Natural killer cell treated with Interleukin-12 subunit alpha and Interleukin-12 subunit beta and Interleukin-15 and Interleukin-18, amount 100 ng/mL, for 72 hours (primary cell): ENCODE measurements at regions not wholly inside any gene's neighbourhood (a gene's known extent, or its start where the extent isn't known, plus 50 kb on each side); places are given as distances from the start of the nearest gene placed in this dataset.
"Not testable (repeated sequence)": the region's sequence is repeated elsewhere in the genome, so short reads cannot be mapped to it uniquely, and the experiment has no call there.

ENCODE experiments used
- ATAC-seq, 2 donors: fragments of 150-1000 bp; cut with Tn5 transposase in 1 of 2; sonication (Bioruptor Pico), chemical (Tn5 transposase) in 1 of 2; 2 replicates each; pipeline ENCODE4 v1.10.0; 2021
- DNase-seq: peaks from one replicate; pipeline ENCODE4 v3.0.0; 2022; ENCODE audit warnings: low spot score
- H3K27ac Mint-ChIP-seq, 2 donors: 1 replicate in 1 of 2; 2 replicates in 1 of 2; pipeline ENCODE4 v1.8.0; 2022; ENCODE audit warnings: mixed read lengths in 2 of 2, mild to moderate bottlenecking in 1 of 2, moderate library complexity in 1 of 2
- H3K27me3 Mint-ChIP-seq, 2 donors: 1 replicate in 1 of 2; 2 replicates in 1 of 2; pipeline ENCODE4 v1.8.0; 2022; ENCODE audit warnings: mixed read lengths in 2 of 2
- H3K36me3 Mint-ChIP-seq: one replicate; pipeline ENCODE4 v1.8.0; 2022; ENCODE audit warnings: mixed read lengths
- H3K4me1 Mint-ChIP-seq, 2 donors: 1 replicate in 1 of 2; 2 replicates in 1 of 2; pipeline ENCODE4 v1.8.0; 2022; ENCODE audit warnings: low read depth in 2 of 2, mixed read lengths in 2 of 2, mild to moderate bottlenecking in 1 of 2
- H3K4me3 Mint-ChIP-seq: one replicate; pipeline ENCODE4 v1.8.0; 2022; ENCODE audit warnings: mixed read lengths
- H3K9me3 Mint-ChIP-seq: 2 replicates; pipeline ENCODE4 v1.8.0; 2022; ENCODE audit warnings: mixed read lengths

- no peak for DNase-seq
- H3K9me3 Mint-ChIP-seq = peaks cover 12% of the 10 kb centered on the region
- H3K36me3 Mint-ChIP-seq = peaks cover 8% of the 10 kb centered on the region
- no peak overlapping the region for H3K4me3 Mint-ChIP-seq
- no peaks in the 10 kb centered on the region for H3K27me3 Mint-ChIP-seq
- ATAC-seq = peak in 1 of 2 donors; percentile 44
- no peak overlapping the region for H3K27ac Mint-ChIP-seq
- H3K4me1 Mint-ChIP-seq = no peaks in the 10 kb centered on the region
These were observed 652.5 kb downstream of the GABRG1 start for GRCh38 chr4:45471335-45471734.

- no peak for ATAC-seq
- H3K27ac Mint-ChIP-seq = no peak overlapping the region
- H3K36me3 Mint-ChIP-seq = no peaks in the 10 kb centered on the region
These were observed 656.7 kb downstream of the GABRG1 start for GRCh38 chr4:45467157-45467556.

GRCh38 chr4:45460157-45460556, 663.7 kb downstream of the GABRG1 start:
- not testable (repeated sequence) for DNase-seq, H3K4me1 Mint-ChIP-seq, H3K36me3 Mint-ChIP-seq, H3K27ac Mint-ChIP-seq, H3K4me3 Mint-ChIP-seq, H3K27me3 Mint-ChIP-seq, H3K9me3 Mint-ChIP-seq, ATAC-seq

More at GRCh38 chr4:45467157-45467556, 656.7 kb downstream of the GABRG1 start:
- peaks cover 10% of the 10 kb centered on the region for H3K9me3 Mint-ChIP-seq
- H3K27me3 Mint-ChIP-seq = no peaks in the 10 kb centered on the region
- H3K4me3 Mint-ChIP-seq = no peak overlapping the region
- no peaks in the 10 kb centered on the region for H3K4me1 Mint-ChIP-seq
- no peak for DNase-seq

- Mint-ChIP-seq H3K27ac (no peak overlapping the region), H3K36me3 (no peaks in the 10 kb centered on the region), H3K4me3 (no peak overlapping the region), H3K9me3 (peaks cover 6% of the 10 kb centered on the region), H3K27me3 (no peaks in the 10 kb centered on the region), H3K4me1 (no peaks in the 10 kb centered on the region)
- DNase-seq (no peak), ATAC-seq (no peak)
These were observed 668.6 kb downstream of the GABRG1 start for GRCh38 chr4:45455217-45455616.

- no peak overlapping the region for H3K27ac Mint-ChIP-seq
- no peaks in the 10 kb centered on the region for H3K36me3 Mint-ChIP-seq
- DNase-seq = no peak
- no peaks in the 10 kb centered on the region for H3K4me1 Mint-ChIP-seq
- no peak for ATAC-seq
- peaks cover 6% of the 10 kb centered on the region for H3K9me3 Mint-ChIP-seq
- H3K4me3 Mint-ChIP-seq = no peak overlapping the region
- no peaks in the 10 kb centered on the region for H3K27me3 Mint-ChIP-seq
These were observed 670.5 kb downstream of the GABRG1 start for GRCh38 chr4:45453258-45453853.

- DNase-seq (no peak), ATAC-seq (no peak)
- no peaks in the 10 kb centered on the region for H3K27me3 Mint-ChIP-seq
- no peak overlapping the region for H3K4me3 Mint-ChIP-seq
- no peak overlapping the region for H3K27ac Mint-ChIP-seq
- peaks cover 10% of the 10 kb centered on the region for H3K9me3 Mint-ChIP-seq
- H3K4me1 Mint-ChIP-seq = no peaks in the 10 kb centered on the region
- H3K36me3 Mint-ChIP-seq = peaks cover 4% of the 10 kb centered on the region
These were observed 681.4 kb downstream of the GABRG1 start for GRCh38 chr4:45442466-45442865.

- Mint-ChIP-seq H3K4me3 (no peak overlapping the region), H3K27ac (no peak overlapping the region), H3K9me3 (peaks cover 4% of the 10 kb centered on the region), H3K27me3 (no peaks in the 10 kb centered on the region), H3K4me1 (no peaks in the 10 kb centered on the region), H3K36me3 (peaks cover under 1% of the 10 kb centered on the region)
- DNase-seq (no peak), ATAC-seq (no peak)
These were observed 685.8 kb downstream of the GABRG1 start for GRCh38 chr4:45438047-45438446.

GRCh38 chr4:45437381-45437780, 686.5 kb downstream of the GABRG1 start:
- peaks cover 3% of the 10 kb centered on the region for H3K9me3 Mint-ChIP-seq
- no peak for ATAC-seq
- H3K27ac Mint-ChIP-seq = no peak overlapping the region
- no peaks in the 10 kb centered on the region for H3K27me3 Mint-ChIP-seq
- H3K4me3 Mint-ChIP-seq = no peak overlapping the region
- H3K36me3 Mint-ChIP-seq = no peaks in the 10 kb centered on the region
- no peaks in the 10 kb centered on the region for H3K4me1 Mint-ChIP-seq
- no peak for DNase-seq

GRCh38 chr4:45425135-45425534, 698.7 kb downstream of the GABRG1 start:
- ATAC-seq = no peak
- H3K9me3 Mint-ChIP-seq = peaks cover 12% of the 10 kb centered on the region

GRCh38 chr4:45423896-45424295, 697.5 kb upstream of the GNPDA2 start:
- no peaks in the 10 kb centered on the region for H3K4me1 Mint-ChIP-seq
- peaks cover 6% of the 10 kb centered on the region for H3K36me3 Mint-ChIP-seq
- H3K27ac Mint-ChIP-seq = no peak overlapping the region
- DNase-seq (no peak), ATAC-seq (no peak)
- no peak overlapping the region for H3K4me3 Mint-ChIP-seq
- H3K27me3 Mint-ChIP-seq = no peaks in the 10 kb centered on the region
- H3K9me3 Mint-ChIP-seq = peaks cover 12% of the 10 kb centered on the region

More at GRCh38 chr4:45425135-45425534, 698.7 kb downstream of the GABRG1 start:
- Mint-ChIP-seq H3K4me3 (no peak overlapping the region), H3K4me1 (no peaks in the 10 kb centered on the region), H3K27me3 (no peaks in the 10 kb centered on the region), H3K27ac (no peak overlapping the region), H3K36me3 (peaks cover 6% of the 10 kb centered on the region)
- DNase-seq = no peak

- H3K4me1 Mint-ChIP-seq, ATAC-seq, H3K27me3 Mint-ChIP-seq, H3K27ac Mint-ChIP-seq, DNase-seq, H3K36me3 Mint-ChIP-seq, H3K4me3 Mint-ChIP-seq: not testable (repeated sequence)
- H3K9me3 Mint-ChIP-seq = peaks cover 12% of the 10 kb centered on the region
These were observed 693.8 kb upstream of the GNPDA2 start for GRCh38 chr4:45420091-45420674.

- no peak overlapping the region for H3K4me3 Mint-ChIP-seq
- no peak overlapping the region for H3K27ac Mint-ChIP-seq
- no peak for ATAC-seq
- no peaks in the 10 kb centered on the region for H3K4me1 Mint-ChIP-seq
- no peak for DNase-seq
- peaks cover 7% of the 10 kb centered on the region for H3K9me3 Mint-ChIP-seq
- H3K36me3 Mint-ChIP-seq = no peaks in the 10 kb centered on the region
- no peaks in the 10 kb centered on the region for H3K27me3 Mint-ChIP-seq
These were observed 684.4 kb upstream of the GNPDA2 start for GRCh38 chr4:45410701-45411210.

- no peak for DNase-seq
- H3K27ac Mint-ChIP-seq = no peak overlapping the region
- no peaks in the 10 kb centered on the region for H3K36me3 Mint-ChIP-seq
- H3K9me3 Mint-ChIP-seq = peaks cover 6% of the 10 kb centered on the region
- no peak overlapping the region for H3K4me3 Mint-ChIP-seq
- H3K4me1 Mint-ChIP-seq = no peaks in the 10 kb centered on the region
- H3K27me3 Mint-ChIP-seq = no peaks in the 10 kb centered on the region
- ATAC-seq = no peak
These were observed 683.2 kb upstream of the GNPDA2 start for GRCh38 chr4:45409536-45409935.

- H3K4me1 Mint-ChIP-seq = no peaks in the 10 kb centered on the region
- no peaks in the 10 kb centered on the region for H3K27me3 Mint-ChIP-seq
- ATAC-seq = no peak
- no peak for DNase-seq
- H3K9me3 Mint-ChIP-seq = peaks cover 5% of the 10 kb centered on the region
- H3K27ac Mint-ChIP-seq = no peak overlapping the region
- no peak overlapping the region for H3K4me3 Mint-ChIP-seq
- no peaks in the 10 kb centered on the region for H3K36me3 Mint-ChIP-seq
These were observed 682.6 kb upstream of the GNPDA2 start for GRCh38 chr4:45408996-45409395.

- H3K27ac Mint-ChIP-seq = no peak overlapping the region
- H3K27me3 Mint-ChIP-seq = no peaks in the 10 kb centered on the region
- no peak for ATAC-seq
- H3K4me3 Mint-ChIP-seq = no peak overlapping the region
- peaks cover 5% of the 10 kb centered on the region for H3K36me3 Mint-ChIP-seq
- peaks cover 22% of the 10 kb centered on the region for H3K9me3 Mint-ChIP-seq
- DNase-seq = no peak
- no peaks in the 10 kb centered on the region for H3K4me1 Mint-ChIP-seq
These were observed 672.8 kb upstream of the GNPDA2 start for GRCh38 chr4:45399116-45399515.
